M059J (cell line): ENCODE measurements at regions not wholly inside any gene's neighbourhood (a gene's known extent, or its start where the extent isn't known, plus 50 kb on each side); places are given as distances from the start of the nearest gene placed in this dataset.
"Not testable (repeated sequence)": the region's sequence is repeated elsewhere in the genome, so short reads cannot be mapped to it uniquely, and the experiment has no call there.

Experiments
- DNase-seq: peaks from one replicate; pipeline ENCODE4 v3.0.0-alpha.2; 2012; ENCODE audit warnings: low read depth

- DNase-seq: no peak
Measured at GRCh38 chr6:134784336-134784735, 165.6 kb downstream of the ALDH8A1 start.

GRCh38 chr6:134778431-134778830, 171.5 kb downstream of the ALDH8A1 start:
- no peak for DNase-seq

- DNase-seq: peak; percentile 27
Measured at GRCh38 chr6:134774201-134774638, 175.7 kb downstream of the ALDH8A1 start.

- DNase-seq: no peak
Measured at GRCh38 chr6:134772671-134773360, 177.1 kb downstream of the ALDH8A1 start.

- DNase-seq: no peak
Measured at GRCh38 chr6:134768931-134769330, 181.0 kb downstream of the ALDH8A1 start.

GRCh38 chr6:134766497-134766896, 183.4 kb downstream of the ALDH8A1 start:
- DNase-seq: no peak

- no peak for DNase-seq
Measured at GRCh38 chr6:134764741-134765140, 185.2 kb downstream of the ALDH8A1 start.

GRCh38 chr6:134763575-134763974, 186.3 kb downstream of the ALDH8A1 start:
- DNase-seq: not testable (repeated sequence)

- DNase-seq: no peak
Measured at GRCh38 chr6:134758621-134759020, 191.3 kb downstream of the ALDH8A1 start.

GRCh38 chr6:134757911-134758361, 192.0 kb downstream of the ALDH8A1 start:
- DNase-seq: peak; percentile 62

GRCh38 chr6:134756374-134757025, 193.4 kb downstream of the ALDH8A1 start:
- DNase-seq: no peak

GRCh38 chr6:134754013-134754690, 195.7 kb downstream of the ALDH8A1 start:
- no peak for DNase-seq

GRCh38 chr6:134753001-134753400, 196.9 kb downstream of the ALDH8A1 start:
- DNase-seq: no peak

GRCh38 chr6:134752445-134752844, 197.5 kb downstream of the ALDH8A1 start:
- no peak for DNase-seq

- DNase-seq: peak; percentile 94
Measured at GRCh38 chr6:134750669-134751068, 199.2 kb downstream of the ALDH8A1 start.

GRCh38 chr6:134748484-134748883, 201.4 kb downstream of the ALDH8A1 start:
- no peak for DNase-seq

- DNase-seq: not testable (repeated sequence)
Measured at GRCh38 chr6:134747197-134747596, 202.7 kb downstream of the ALDH8A1 start.

- no peak for DNase-seq
Measured at GRCh38 chr6:134746140-134746539, 203.8 kb downstream of the ALDH8A1 start.

- not testable (repeated sequence) for DNase-seq
Measured at GRCh38 chr6:134745192-134745591, 204.7 kb downstream of the ALDH8A1 start.

- DNase-seq: no peak
Measured at GRCh38 chr6:134744301-134744700, 205.6 kb downstream of the ALDH8A1 start.

- no peak for DNase-seq
Measured at GRCh38 chr6:134741200-134741536, 208.7 kb downstream of the ALDH8A1 start.

- peak; percentile 82 for DNase-seq
Measured at GRCh38 chr6:134740473-134741199, 209.3 kb downstream of the ALDH8A1 start.
